B cell (primary cell): ENCODE measurements at regions not wholly inside any gene's neighbourhood (a gene's known extent, or its start where the extent isn't known, plus 50 kb on each side); places are given as distances from the start of the nearest gene placed in this dataset.

Experiments used
- ATAC-seq: fragments of 200-7000 bp; cut with Tn5 transposase; one replicate; pipeline ENCODE4 v1.10.0; 2021; ENCODE audit warnings: low read depth, mild to moderate bottlenecking, moderate number of reproducible peaks, moderate library complexity
- CTCF ChIA-PET: fragments of 350-600 bp; sonication (Branson Sonifier 250); formaldehyde crosslinking; loops from one replicate; lab custom pipeline; 2021; ENCODE audit warnings: antibody characterized with exemption, inconsistent platforms; lab: Charles Lee
- POLR2A ChIA-PET: fragments of 350-600 bp; sonication (Branson Sonifier 250); formaldehyde crosslinking; loops from one replicate; lab custom pipeline; 2021; ENCODE audit warnings: antibody characterized with exemption; lab: Charles Lee
- DNase-seq: peaks from one replicate; pipeline ENCODE4 v3.0.0; 2013
- H2AFZ ChIP-seq: 2 replicates; pipeline ENCODE4 v1.6.1; 2012; ENCODE audit warnings: mild to moderate bottlenecking, low read depth, low read length; ENCODE audit not compliant: insufficient read depth, poor library complexity, severe bottlenecking
- H3K27ac ChIP-seq, 2 donors: 1 replicate in 1 of 2; 2 replicates in 1 of 2; pipeline ENCODE4 v1.5.1; 2012 to 2013; ENCODE audit warnings: low read length in 2 of 2, mild to moderate bottlenecking in 2 of 2, moderate library complexity in 1 of 2
- H3K27me3 ChIP-seq, 4 experiments: fragments of 200-600 bp in 1 of 4; sonication (generic) in 1 of 4; replicated peaks in 1 of 4; 1 replicate in 2 of 4; 2 replicates in 2 of 4; pipeline versions ENCODE4 v1.6.1 to v1.7.0; 2013 to 2016; ENCODE audit warnings: low read length in 3 of 4, mild to moderate bottlenecking in 2 of 4, mixed read lengths in 1 of 4, moderate library complexity in 1 of 4; ENCODE audit not compliant: insufficient read depth in 4 of 4, control insufficient read depth in 3 of 4; ENCODE audit errors: control extremely low read depth in 1 of 4
- H3K36me3 ChIP-seq, 2 experiments: replicated peaks in 1 of 2; 1 replicate in 1 of 2; 2 replicates in 1 of 2; pipeline versions ENCODE4 v1.6.1 to v1.7.1; 2013; ENCODE audit warnings: low read length in 1 of 2; ENCODE audit not compliant: insufficient read depth in 2 of 2, control insufficient read depth in 1 of 2; ENCODE audit errors: control extremely low read depth in 1 of 2, extremely low read depth in 1 of 2
- H3K4me1 ChIP-seq, 2 donors: fragments of 200-600 bp in 1 of 2; sonication (generic) in 1 of 2; 1 replicate in 1 of 2; 2 replicates in 1 of 2; pipeline versions ENCODE4 v1.5.1 to v1.6.1; 2013 to 2017; ENCODE audit warnings: low read length in 2 of 2; ENCODE audit not compliant: control insufficient read depth in 2 of 2, insufficient read depth in 2 of 2
- H3K4me2 ChIP-seq: replicated peaks from 2 replicates; pipeline ENCODE3; 2012; ENCODE audit warnings: mild to moderate bottlenecking, low read depth, low read length; ENCODE audit not compliant: poor library complexity, severe bottlenecking
- H3K4me3 ChIP-seq, 5 experiments: fragments of 200-600 bp in 1 of 5; sonication (generic) in 1 of 5; 1 replicate in 3 of 5; 2 replicates in 2 of 5; pipeline versions ENCODE4 v1.5.1 to v1.7.0; 2011 to 2016; ENCODE audit warnings: low read length in 4 of 5, mild to moderate bottlenecking in 4 of 5, low read depth in 2 of 5, control low read depth in 1 of 5, moderate library complexity in 1 of 5; ENCODE audit not compliant: insufficient read depth in 1 of 5; ENCODE audit errors: control extremely low read depth in 1 of 5, extremely low read depth in 1 of 5
- H3K79me2 ChIP-seq: fragments of 200-600 bp; sonication (generic); one replicate; pipeline ENCODE4 v1.6.0; 2016; ENCODE audit warnings: low read length; ENCODE audit not compliant: control insufficient read depth, insufficient read depth
- H3K9ac ChIP-seq: fragments of 200-600 bp; sonication (generic); 2 replicates; pipeline ENCODE4 v1.6.1; 2017; ENCODE audit warnings: mild to moderate bottlenecking, low read length, moderate library complexity
- H3K9me3 ChIP-seq, 3 donors: one replicate each; pipeline versions ENCODE4 v1.6.1 to v1.7.1; 2013; ENCODE audit warnings: low read length in 2 of 3; ENCODE audit not compliant: control insufficient read depth in 2 of 3, insufficient read depth in 1 of 3; ENCODE audit errors: control extremely low read depth in 1 of 3
- H4K20me1 ChIP-seq: 2 replicates; pipeline ENCODE4 v1.6.0; 2012; ENCODE audit warnings: mild to moderate bottlenecking, low read length; ENCODE audit not compliant: insufficient read depth, control insufficient read depth, poor library complexity, severe bottlenecking
- H3K27ac Mint-ChIP-seq: one replicate; pipeline ENCODE4 v1.8.0; 2021; ENCODE audit warnings: mixed read lengths
- H3K27me3 Mint-ChIP-seq: one replicate; pipeline ENCODE4 v1.8.0; 2021; ENCODE audit warnings: mixed read lengths
- H3K4me1 Mint-ChIP-seq: one replicate; pipeline ENCODE4 v1.8.0; 2021; ENCODE audit warnings: mixed read lengths
- H3K4me3 Mint-ChIP-seq: one replicate; pipeline ENCODE4 v1.8.0; 2021; ENCODE audit warnings: mixed read lengths
- H3K9me3 Mint-ChIP-seq: one replicate; pipeline ENCODE4 v1.8.0; 2022; ENCODE audit warnings: mixed read lengths; ENCODE audit not compliant: insufficient read depth
- CTCF ChIP-seq: fragments of 200-600 bp; IDR thresholded peaks from one replicate; pipeline ENCODE4 v1.8.0; 2022; ENCODE audit warnings: antibody characterized with exemption, mild to moderate bottlenecking
- EZH2 ChIP-seq: IDR thresholded peaks from 2 replicates; pipeline ENCODE4 v1.6.1; 2012; ENCODE audit warnings: borderline replicate concordance, low read depth, mild to moderate bottlenecking, moderate library complexity, low read length; ENCODE audit not compliant: insufficient read depth, poor library complexity, severe bottlenecking
- WGBS: methylation state at CpG from one replicate; pipeline ENCODE4 v1.1.5; 2013; ENCODE audit warnings: missing lambda C conversion rate; ENCODE audit not compliant: insufficient coverage; 5-methylcytosine and 5-hydroxymethylcytosine counted together
- intact Hi-C: fragments of 100-400 bp; cut with micrococcal nuclease; formaldehyde crosslinking; loops from one replicate; pipeline ENCODE4 v1.10.0; 2022

- ChIA-PET POLR2A (no interaction called here), CTCF (no interaction called here)
- Mint-ChIP-seq H3K27ac (no peak overlapping the region), H3K4me3 (no peak overlapping the region), H3K4me1 (no peaks in the 10 kb centered on the region), H3K9me3 (peaks cover 6% of the 10 kb centered on the region), H3K27me3 (no peaks in the 10 kb centered on the region)
- TF ChIP-seq EZH2 (no peak), CTCF (no peak)
- Histone ChIP-seq H2AFZ (no peak overlapping the region), H3K79me2 (no peaks in the 10 kb centered on the region), H3K27me3 (no peaks in the 10 kb centered on the region), H3K36me3 (no peaks in the 10 kb centered on the region), H3K4me2 (no peak overlapping the region), H4K20me1 (no peaks in the 10 kb centered on the region), H3K9ac (no peak overlapping the region), H3K4me1 (no peaks in the 10 kb centered on the region), H3K4me3 (no peak overlapping the region), H3K27ac (no peak overlapping the region), H3K9me3 (peaks cover 0 to 6% (median 4%) of the 10 kb centered on the region in 3 donors)
- ATAC-seq = no peak
- no peak for DNase-seq
- intact Hi-C loops = no loop called here
- WGBS = 100% methylated on average over 2 of the region's 4 CpGs
These were observed 246.7 kb upstream of the ADRA1B start for GRCh38 chr5:159669559-159669958.

GRCh38 chr5:159671886-159672285 lies 244.4 kb upstream of the ADRA1B start:
- H3K4me2 ChIP-seq = no peak overlapping the region
- no peaks in the 10 kb centered on the region for H3K36me3 ChIP-seq
- TF ChIP-seq CTCF (no peak), EZH2 (no peak)
- Mint-ChIP-seq H3K4me1 (no peaks in the 10 kb centered on the region), H3K9me3 (peaks cover 6% of the 10 kb centered on the region), H3K4me3 (no peak overlapping the region), H3K27ac (no peak overlapping the region), H3K27me3 (no peaks in the 10 kb centered on the region)
- intact Hi-C loops = no loop called here
- ChIA-PET CTCF (interaction anchor here (0.6 kb wide), 1 partner anchor 11 kb away, joined by 3 read pairs; no protein-coding TSS in a partner anchor), POLR2A (no interaction called here)
- no peak for DNase-seq
- H2AFZ ChIP-seq = no peak overlapping the region
- H3K4me1 ChIP-seq = no peaks in the 10 kb centered on the region
- no peak overlapping the region for H3K9ac ChIP-seq
- no peak overlapping the region for H3K27ac ChIP-seq
- peaks cover 0 to 9% (median 4%) of the 10 kb centered on the region in 3 donors for H3K9me3 ChIP-seq
- no peak for ATAC-seq
- no peak overlapping the region for H3K4me3 ChIP-seq
- H3K79me2 ChIP-seq = no peaks in the 10 kb centered on the region
- no peaks in the 10 kb centered on the region for H3K27me3 ChIP-seq
- H4K20me1 ChIP-seq = no peaks in the 10 kb centered on the region
